HepG2 (cell line): ENCODE measurements at regions not wholly inside any gene's neighbourhood (a gene's known extent, or its start where the extent isn't known, plus 50 kb on each side); places are given as distances from the start of the nearest gene placed in this dataset.

ENCODE experiments used
- ATAC-seq: fragments of 200-7000 bp; cut with Tn5 transposase; 3 replicates; pipeline ENCODE4 v1.9.1; 2020; ENCODE audit warnings: mild to moderate bottlenecking, moderate library complexity
- BruUV-seq: library from RNA; stranded (reverse); fragments of 400-500 nt; replicated peaks from 2 replicates; lab custom pipeline; 2021; lab: Mats Ljungman, UMichigan
- CTCF ChIA-PET: fragments of 300-600 bp; formaldehyde crosslinking; extraction: SDS; loops from one replicate; lab custom pipeline; 2021; ENCODE audit warnings: low total read pairs, inconsistent platforms, low intra/inter-chr PET ratio; lab: Yijun Ruan, JAX
- POLR2A ChIA-PET: fragments of 350-600 bp; sonication (Branson Sonifier 250); formaldehyde crosslinking; loops from one replicate; lab custom pipeline; 2020; ENCODE audit warnings: antibody characterized with exemption, inconsistent platforms; lab: Yijun Ruan, JAX
- DNase-seq: peaks from one replicate; pipeline ENCODE4 v3.0.0-alpha.2; 2015; ENCODE audit warnings: low spot score
- FAIRE-seq: peaks from 3 replicates; lab custom pipeline; 2011; peaks lifted over from hg19 to GRCh38; lab: Jason Lieb, UNC
- H2AFZ ChIP-seq: one replicate; pipeline ENCODE4 v1.6.1; 2011; ENCODE audit warnings: low read length, inconsistent platforms
- H3K27ac ChIP-seq: fragments of 300-600 bp; 3 replicates; pipeline ENCODE4 v1.8.0; 2011; ENCODE audit warnings: mixed run types, mild to moderate bottlenecking, mixed read lengths, low read length, inconsistent platforms; ENCODE audit not compliant: insufficient read depth; ENCODE audit errors: extremely low read length
- H3K27me3 ChIP-seq, 2 experiments: fragments of 200-600 bp in 1 of 2; 2 replicates in 1 of 2; 3 replicates in 1 of 2; pipeline versions ENCODE4 v1.6.0 to v1.8.0; 2011; ENCODE audit warnings: low read length in 2 of 2, mild to moderate bottlenecking in 2 of 2, moderate library complexity in 2 of 2, inconsistent platforms in 1 of 2; ENCODE audit not compliant: insufficient read depth in 2 of 2, control insufficient read depth in 1 of 2
- H3K36me3 ChIP-seq, 2 experiments: fragments of 200-600 bp in 1 of 2; replicated peaks in 1 of 2; 2 replicates in 1 of 2; 3 replicates in 1 of 2; pipeline versions ENCODE4 v1.5.1 to v1.8.0; 2011; ENCODE audit warnings: low read length in 2 of 2, inconsistent platforms in 1 of 2; ENCODE audit not compliant: insufficient read depth in 2 of 2, control insufficient read depth in 1 of 2
- H3K4me1 ChIP-seq: 2 replicates; pipeline ENCODE4 v1.5.1; 2012; ENCODE audit warnings: low read length, inconsistent platforms; ENCODE audit not compliant: insufficient read depth
- H3K4me2 ChIP-seq: 2 replicates; pipeline ENCODE4 v1.6.0; 2011; ENCODE audit warnings: low read depth, low read length, inconsistent platforms
- H3K4me3 ChIP-seq, 3 experiments: fragments of 200-600 bp in 1 of 3; sonication (generic), shearing (Covaris generic) in 1 of 3; replicated peaks in 1 of 3; 2 replicates each; pipeline ENCODE4 v1.5.1; 2011 to 2016; ENCODE audit warnings: low read length in 3 of 3, inconsistent platforms in 2 of 3, low read depth in 2 of 3, mild to moderate bottlenecking in 2 of 3, control low read depth in 1 of 3, mixed read lengths in 1 of 3; ENCODE audit not compliant: insufficient read depth in 1 of 3
- H3K79me2 ChIP-seq: one replicate; pipeline ENCODE4 v1.6.1; 2011; ENCODE audit warnings: low read length, inconsistent platforms; ENCODE audit not compliant: insufficient read depth
- H3K9ac ChIP-seq: 2 replicates; pipeline ENCODE4 v1.6.0; 2011; ENCODE audit warnings: mild to moderate bottlenecking, low read depth, low read length, inconsistent platforms; ENCODE audit not compliant: insufficient read depth
- H3K9me3 ChIP-seq: 2 replicates; pipeline ENCODE4 v1.5.1; 2012; ENCODE audit warnings: mild to moderate bottlenecking, low read length
- H4K20me1 ChIP-seq: 2 replicates; pipeline ENCODE4 v1.6.0; 2011; ENCODE audit warnings: inconsistent platforms, mild to moderate bottlenecking, low read length, moderate library complexity; ENCODE audit not compliant: insufficient read depth
- CTCF ChIP-seq: sonication (generic); formaldehyde crosslinking; IDR thresholded peaks from 2 replicates; pipeline ENCODE4 v1.5.0; 2020; ENCODE audit warnings: mild to moderate bottlenecking, missing genetic modification reagents, moderate library complexity
- HNRNPH1 ChIP-seq: fragments of 200-400 bp; formaldehyde crosslinking; optimal IDR thresholded peaks from 2 replicates; pipeline ENCODE3; 2017; ENCODE audit warnings: mild to moderate bottlenecking, low read depth, low read length
- MXI1 ChIP-seq: IDR thresholded peaks from 3 replicates; pipeline ENCODE4 v1.6.1; 2012; ENCODE audit warnings: low read depth, low read length, inconsistent platforms, borderline replicate concordance
- RARG ChIP-seq: sonication (generic); formaldehyde crosslinking; IDR thresholded peaks from 2 replicates; pipeline ENCODE4 v1.4.0; 2020; ENCODE audit warnings: low read depth, mild to moderate bottlenecking, missing genetic modification reagents
- STAG1 ChIP-seq: sonication (generic); formaldehyde crosslinking; IDR thresholded peaks from 2 replicates; pipeline ENCODE4 v1.4.0; 2020; ENCODE audit warnings: missing genetic modification reagents
- TP53 ChIP-seq: sonication (generic); formaldehyde crosslinking; conservative IDR thresholded peaks from 2 replicates; pipeline ENCODE4 v1.4.0; 2020; ENCODE audit warnings: missing genetic modification reagents
- ZNF207 ChIP-seq: fragments of 450-650 bp; IDR thresholded peaks from 2 replicates; pipeline ENCODE4 v1.6.1; 2016; ENCODE audit warnings: antibody characterized with exemption, borderline replicate concordance
- ZNF431 ChIP-seq: sonication (generic); formaldehyde crosslinking; IDR thresholded peaks from 2 replicates; pipeline ENCODE4 v1.9.0; 2022; ENCODE audit warnings: missing genetic modification reagents, low read depth, mild to moderate bottlenecking, borderline replicate concordance
- in situ Hi-C: cut with HindIII; loops from 2 replicates; pipeline ENCODE4 v1.10.0; 2017; ENCODE audit warnings: low pct_unique_long_range_greater_than_20kb; ENCODE audit not compliant: extremely low pct_ligation_motif_present
- intact Hi-C: fragments of 100-400 bp; cut with micrococcal nuclease; formaldehyde crosslinking; loops from one replicate; pipeline ENCODE4 v1.10.0; 2022; ENCODE audit not compliant: unreplicated experiment

- TF ChIP-seq MXI1 (no peak), ZNF431 (CRISPR knock-in tag) (no peak), RARG (CRISPR knock-in tag) (no peak)
These were observed 222.8 kb upstream of the NLGN4Y start (continued) for GRCh38 chrY:14301552-14301951.

DNA sequence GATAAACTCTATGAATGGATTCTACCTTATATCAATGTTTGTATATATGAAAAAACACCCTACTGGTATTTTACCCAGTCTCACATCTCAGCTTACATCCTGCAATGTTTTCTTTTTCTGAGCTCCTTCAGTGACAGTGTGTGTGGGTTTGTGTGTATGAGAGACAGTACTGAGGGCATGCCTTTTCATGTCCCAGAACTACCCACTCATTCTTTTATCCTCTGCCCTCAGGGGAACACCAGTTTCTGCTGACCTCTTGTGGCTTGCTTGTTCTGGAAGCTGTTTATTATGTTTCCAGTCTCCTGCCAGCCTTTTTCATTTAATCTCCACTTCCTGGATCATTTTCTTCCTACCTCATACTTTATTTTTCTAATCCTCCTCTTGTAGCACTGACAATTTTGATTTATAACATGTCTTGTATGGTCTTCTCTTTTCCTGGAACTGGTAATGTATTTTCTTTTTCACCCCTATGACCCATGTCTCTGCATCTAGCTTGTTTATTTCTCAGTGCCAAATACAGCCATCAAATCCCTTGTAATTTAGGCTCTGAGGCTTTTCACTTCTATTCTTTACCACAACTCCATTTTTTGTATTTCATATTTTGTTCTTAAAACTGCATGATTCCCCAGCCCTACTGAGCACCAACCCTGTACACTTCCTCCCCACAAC, 195.5 kb upstream of the NLGN4Y start:
- no peak overlapping the region for H2AFZ ChIP-seq
- H3K9ac ChIP-seq = no peak overlapping the region
- no peaks in the 10 kb centered on the region for H3K27me3 ChIP-seq
- no peak overlapping the region for H3K27ac ChIP-seq
- no peaks in the 10 kb centered on the region for H4K20me1 ChIP-seq
- ChIA-PET CTCF (no interaction called here), POLR2A (no interaction called here)
- in situ Hi-C loops = no loop called here
- no TSS peak for BruUV-seq
- DNase-seq (peak; percentile 16), ATAC-seq (no peak), FAIRE-seq (peak; percentile 56)
- H3K4me2 ChIP-seq = no peak overlapping the region
- H3K4me3 ChIP-seq = no peak overlapping the region
- H3K4me1 ChIP-seq = no peaks in the 10 kb centered on the region
- H3K79me2 ChIP-seq = no peaks in the 10 kb centered on the region
- intact Hi-C loops = no loop called here
- no peaks in the 10 kb centered on the region for H3K9me3 ChIP-seq
- H3K36me3 ChIP-seq = no peaks in the 10 kb centered on the region
- TF ChIP-seq HNRNPH1 (no peak), STAG1 (CRISPR knock-in tag) (peak; percentile 41), ZNF207 (no peak), TP53 (CRISPR knock-in tag) (peak; percentile 94), CTCF (CRISPR knock-in tag) (peak; percentile 22; the same call in 1 of the 2 replicates)
